Chondrocyte (in vitro differentiated cells): ENCODE measurements at regions not wholly inside any gene's neighbourhood (a gene's known extent, or its start where the extent isn't known, plus 50 kb on each side); places are given as distances from the start of the nearest gene placed in this dataset.
A peak's percentile ranks its signal among the peaks of the same experiment; 100 is the strongest.
"Not testable (repeated sequence)": the region's sequence is repeated elsewhere in the genome, so short reads cannot be mapped to it uniquely, and the experiment has no call there.

Experiments
- DNase-seq: peaks from one replicate; pipeline ENCODE4 v3.0.0; 2021; ENCODE audit warnings: mixed read lengths, low spot score
- H3K27ac Mint-ChIP-seq: one replicate; pipeline ENCODE4 v1.8.0; 2021; ENCODE audit warnings: mild to moderate bottlenecking, moderate library complexity, mixed read lengths; ENCODE audit not compliant: unreplicated experiment
- H3K27me3 Mint-ChIP-seq: 2 replicates; pipeline ENCODE4 v1.8.0; 2021; ENCODE audit warnings: low read depth, mixed read lengths
- H3K36me3 Mint-ChIP-seq: 2 replicates; pipeline ENCODE4 v1.8.0; 2021; ENCODE audit warnings: low read depth, mixed read lengths
- H3K4me1 Mint-ChIP-seq: 2 replicates; pipeline ENCODE4 v1.8.0; 2021; ENCODE audit warnings: low read depth, mild to moderate bottlenecking, mixed read lengths
- H3K4me3 Mint-ChIP-seq: one replicate; pipeline ENCODE4 v1.8.0; 2021; ENCODE audit warnings: mild to moderate bottlenecking, moderate library complexity, mixed read lengths; ENCODE audit not compliant: unreplicated experiment
- H3K9me3 Mint-ChIP-seq: 2 replicates; pipeline ENCODE4 v1.8.0; 2021; ENCODE audit warnings: low read depth, mixed read lengths
- CTCF ChIP-seq: fragments of 200-600 bp; sonication (generic); IDR thresholded peaks from 2 replicates; pipeline ENCODE4 v1.5.0; 2021; ENCODE audit warnings: antibody characterized with exemption, mild to moderate bottlenecking, moderate library complexity

GRCh38 chr5:93995126-93995621 lies 253.8 kb upstream of the POU5F2 start:
- Mint-ChIP-seq H3K4me1 (peaks cover 34% of the 10 kb centered on the region), H3K36me3 (no peaks in the 10 kb centered on the region), H3K27me3 (no peaks in the 10 kb centered on the region), H3K27ac (no peak overlapping the region), H3K9me3 (no peaks in the 10 kb centered on the region), H3K4me3 (no peak overlapping the region)
- no peak for TF ChIP-seq CTCF
- no peak for DNase-seq

GRCh38 chr5:93993161-93993560 lies 251.8 kb upstream of the POU5F2 start:
- no peaks in the 10 kb centered on the region for H3K27me3 Mint-ChIP-seq
- no peak for DNase-seq
- no peak overlapping the region for H3K4me3 Mint-ChIP-seq
- TF ChIP-seq CTCF = no peak
- H3K36me3 Mint-ChIP-seq = no peaks in the 10 kb centered on the region
- H3K27ac Mint-ChIP-seq = no peak overlapping the region
- no peaks in the 10 kb centered on the region for H3K9me3 Mint-ChIP-seq
- peaks cover 27% of the 10 kb centered on the region for H3K4me1 Mint-ChIP-seq

DNA sequence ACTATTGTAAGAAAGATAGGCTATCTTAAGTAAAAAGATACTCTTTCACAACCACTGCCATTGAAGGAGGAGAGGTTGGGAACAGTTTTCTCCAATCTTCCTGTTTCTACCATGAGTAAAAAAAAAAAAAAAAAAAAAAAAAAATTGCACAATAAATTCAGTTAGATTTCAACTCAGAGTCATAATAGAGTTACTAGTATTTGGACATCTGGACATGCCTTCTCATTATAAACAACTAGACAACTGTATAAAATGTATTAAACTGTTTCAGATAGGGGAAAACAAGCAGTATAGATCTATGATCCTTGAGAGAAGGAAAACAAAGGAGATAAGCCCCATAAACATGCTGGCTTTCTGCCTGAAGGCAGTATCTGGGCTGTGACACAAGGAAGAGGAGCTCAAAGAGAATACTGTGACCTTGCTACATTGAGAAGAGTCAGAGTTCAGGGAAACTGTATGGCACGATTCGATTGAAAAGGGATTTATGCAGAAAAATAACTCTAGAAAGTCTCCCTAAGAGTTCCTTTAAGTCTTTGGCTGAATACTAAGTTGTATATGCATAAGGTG lies 249.2 kb upstream of the POU5F2 start:
- no peaks in the 10 kb centered on the region for H3K9me3 Mint-ChIP-seq
- H3K27ac Mint-ChIP-seq = no peak overlapping the region
- TF ChIP-seq CTCF = no peak
- H3K36me3 Mint-ChIP-seq = no peaks in the 10 kb centered on the region
- no peak for DNase-seq
- H3K27me3 Mint-ChIP-seq = no peaks in the 10 kb centered on the region
- H3K4me3 Mint-ChIP-seq = no peak overlapping the region
- peaks cover 18% of the 10 kb centered on the region for H3K4me1 Mint-ChIP-seq

DNA sequence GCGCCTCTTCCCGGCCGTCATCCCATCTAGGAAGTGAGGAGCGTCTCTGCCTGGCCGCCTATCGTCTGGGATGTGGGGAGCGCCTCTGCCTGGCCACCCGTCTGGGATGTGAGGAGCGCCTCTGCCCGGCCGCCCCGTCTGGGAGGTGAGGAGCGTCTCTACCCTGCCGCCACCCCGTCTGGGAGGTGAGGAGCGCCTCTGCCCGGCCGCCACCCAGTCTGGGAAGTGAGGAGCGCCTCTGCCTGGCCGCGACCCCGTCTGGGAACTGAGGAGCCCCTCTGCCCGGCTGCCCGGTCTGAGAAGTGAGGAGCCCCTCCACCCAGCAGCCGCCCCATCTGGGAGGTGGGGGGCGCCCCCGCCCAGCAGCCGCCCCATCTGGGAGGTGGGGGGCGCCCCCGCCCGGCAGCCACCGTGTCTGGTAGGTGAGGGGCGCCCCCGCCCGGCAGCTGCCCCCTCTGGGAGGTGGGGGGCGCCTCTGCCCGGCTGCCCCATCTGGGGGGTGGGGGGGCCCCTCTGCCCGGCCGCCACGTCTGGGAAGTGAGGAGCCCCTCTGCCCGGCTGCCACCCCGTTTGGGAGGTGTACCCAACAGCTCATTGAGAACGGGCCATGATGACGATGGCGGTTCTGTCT lies 244.7 kb upstream of the POU5F2 start:
- H3K27ac Mint-ChIP-seq, H3K36me3 Mint-ChIP-seq, H3K9me3 Mint-ChIP-seq, H3K27me3 Mint-ChIP-seq, H3K4me1 Mint-ChIP-seq, H3K4me3 Mint-ChIP-seq: not testable (repeated sequence)
- peak; percentile 77 for DNase-seq

GRCh38 chr5:93978222-93978621 lies 236.8 kb upstream of the POU5F2 start:
- Mint-ChIP-seq H3K36me3 (peaks cover 25% of the 10 kb centered on the region), H3K9me3 (peaks cover 49% of the 10 kb centered on the region), H3K27ac (no peak overlapping the region), H3K27me3 (no peaks in the 10 kb centered on the region), H3K4me3 (no peak overlapping the region), H3K4me1 (peaks cover 11% of the 10 kb centered on the region)
- TF ChIP-seq CTCF = no peak
- no peak for DNase-seq

GRCh38 chr5:93967923-93968322 lies 226.5 kb upstream of the POU5F2 start:
- no peak overlapping the region for H3K4me3 Mint-ChIP-seq
- H3K9me3 Mint-ChIP-seq = peaks cover 10% of the 10 kb centered on the region
- no peak overlapping the region for H3K27ac Mint-ChIP-seq
- H3K4me1 Mint-ChIP-seq = no peaks in the 10 kb centered on the region
- H3K27me3 Mint-ChIP-seq = no peaks in the 10 kb centered on the region
- no peak for DNase-seq
- H3K36me3 Mint-ChIP-seq = peaks cover 5% of the 10 kb centered on the region
- TF ChIP-seq CTCF = no peak
